Endothelial cell of umbilical vein (primary cell): ENCODE measurements at regions not wholly inside any gene's neighbourhood (a gene's known extent, or its start where the extent isn't known, plus 50 kb on each side); places are given as distances from the start of the nearest gene placed in this dataset.

Experiments
- BruUV-seq: library from RNA; stranded (reverse); fragments of 400-500 nt; replicated peaks from 2 replicates; lab custom pipeline; 2021; lab: Mats Ljungman, UMichigan
- CTCF ChIA-PET: fragments of 300-600, 350-600 bp; sonication (Branson Sonifier 250); formaldehyde crosslinking; loops from one replicate; lab custom pipeline; 2021; ENCODE audit warnings: antibody characterized with exemption, inconsistent platforms; lab: Charles Lee
- POLR2A ChIA-PET: fragments of 300-600, 350-600 bp; sonication (Branson Sonifier 250); formaldehyde crosslinking; loops from one replicate; lab custom pipeline; 2021; ENCODE audit warnings: antibody characterized with exemption, inconsistent platforms; lab: Charles Lee
- DNase-seq: peaks from one replicate; pipeline ENCODE4 v3.0.0-alpha.2; 2011; ENCODE audit warnings: low read depth, low spot score
- FAIRE-seq: peaks from 2 replicates; lab custom pipeline; 2011; peaks lifted over from hg19 to GRCh38; lab: Jason Lieb, UNC
- H2AFZ ChIP-seq: 2 replicates; pipeline ENCODE4 v1.6.0; 2012; ENCODE audit warnings: low read depth, low read length, control low read depth, inconsistent platforms
- H3K27ac ChIP-seq: 2 replicates; pipeline ENCODE4 v1.5.1; 2011; ENCODE audit warnings: low read depth, mild to moderate bottlenecking, control low read depth, low read length, moderate library complexity; ENCODE audit not compliant: insufficient read depth
- H3K27me3 ChIP-seq, 2 experiments: 2 replicates each; pipeline versions ENCODE4 v1.6.0 to v1.6.1; 2011; ENCODE audit warnings: low read length in 2 of 2, mixed read lengths in 1 of 2; ENCODE audit not compliant: control insufficient read depth in 2 of 2, insufficient read depth in 2 of 2
- H3K36me3 ChIP-seq, 2 experiments: 2 replicates in 1 of 2; 3 replicates in 1 of 2; pipeline ENCODE4 v1.5.1; 2011; ENCODE audit warnings: low read length in 2 of 2, mild to moderate bottlenecking in 1 of 2, moderate library complexity in 1 of 2; ENCODE audit not compliant: control insufficient read depth in 2 of 2, insufficient read depth in 2 of 2; ENCODE audit errors: extremely low read depth in 1 of 2
- H3K4me1 ChIP-seq: 3 replicates; pipeline ENCODE4 v1.5.1; 2011; ENCODE audit warnings: mild to moderate bottlenecking, low read length; ENCODE audit not compliant: control insufficient read depth, insufficient read depth; ENCODE audit errors: extremely low read depth
- H3K4me2 ChIP-seq: 2 replicates; pipeline ENCODE4 v1.6.1; 2011; ENCODE audit warnings: low read length, control low read depth, mixed read lengths; ENCODE audit not compliant: insufficient read depth
- H3K4me3 ChIP-seq, 3 experiments: fragments of 200-600 bp in 1 of 3; sonication (generic), shearing (Covaris generic) in 1 of 3; replicated peaks in 1 of 3; 2 replicates each; pipeline ENCODE4 v1.5.1; 2011 to 2016; ENCODE audit warnings: control low read depth in 3 of 3, low read length in 3 of 3, mild to moderate bottlenecking in 2 of 3, inconsistent platforms in 1 of 3, low read depth in 1 of 3, moderate library complexity in 1 of 3; ENCODE audit not compliant: insufficient read depth in 1 of 3
- H3K79me2 ChIP-seq: 2 replicates; pipeline ENCODE4 v1.6.0; 2012; ENCODE audit warnings: low read length, inconsistent platforms; ENCODE audit not compliant: control insufficient read depth, insufficient read depth
- H3K9ac ChIP-seq: replicated peaks from 2 replicates; pipeline ENCODE3; 2011; ENCODE audit warnings: low read length, control low read depth; ENCODE audit not compliant: insufficient read depth; ENCODE audit errors: extremely low read depth
- H3K9me1 ChIP-seq: replicated peaks from 3 replicates; pipeline ENCODE4 v1.6.0; 2011; ENCODE audit warnings: mild to moderate bottlenecking, low read length; ENCODE audit not compliant: control insufficient read depth, insufficient read depth; ENCODE audit errors: extremely low read depth
- H3K9me3 ChIP-seq: replicated peaks from 2 replicates; pipeline ENCODE4 v1.5.1; 2012; ENCODE audit warnings: low read length, inconsistent platforms; ENCODE audit not compliant: control insufficient read depth, insufficient read depth
- H4K20me1 ChIP-seq: replicated peaks from 2 replicates; pipeline ENCODE3; 2011; ENCODE audit warnings: mild to moderate bottlenecking, low read length; ENCODE audit not compliant: control insufficient read depth, insufficient read depth; ENCODE audit errors: extremely low read depth
- EZH2 ChIP-seq: IDR thresholded peaks from 2 replicates; pipeline ENCODE4 v1.6.1; 2012; ENCODE audit warnings: borderline replicate concordance, low read depth, mild to moderate bottlenecking, moderate library complexity, low read length, inconsistent platforms; ENCODE audit not compliant: severe bottlenecking
- FOS ChIP-seq: IDR thresholded peaks from 2 replicates; pipeline ENCODE4 v1.6.1; 2011; ENCODE audit warnings: mild to moderate bottlenecking, low read length, moderate library complexity, borderline replicate concordance; ENCODE audit not compliant: insufficient read depth
- GATA2 ChIP-seq: IDR thresholded peaks from 2 replicates; pipeline ENCODE4 v1.7.0; 2011; ENCODE audit warnings: low read depth, mild to moderate bottlenecking, moderate library complexity, mixed read lengths, low read length; ENCODE audit not compliant: insufficient read length, insufficient read depth
- JUN ChIP-seq: IDR thresholded peaks from 2 replicates; pipeline ENCODE4 v1.6.1; 2011; ENCODE audit warnings: borderline replicate concordance, low read depth; ENCODE audit not compliant: insufficient read length, insufficient read depth
- MYC ChIP-seq: IDR thresholded peaks from one replicate; pipeline ENCODE4 v1.6.1; 2011; ENCODE audit warnings: mild to moderate bottlenecking, low read depth, low read length
- POLR2A ChIP-seq: IDR thresholded peaks from 2 replicates; pipeline ENCODE4 v1.6.1; 2012; ENCODE audit warnings: low read depth, mild to moderate bottlenecking, control low read depth, low read length
- POLR2AphosphoS5 ChIP-seq: IDR thresholded peaks from 2 replicates; pipeline ENCODE4 v1.6.1; 2012; ENCODE audit warnings: low read depth, mild to moderate bottlenecking, control low read depth, low read length, moderate library complexity; ENCODE audit not compliant: insufficient read depth
- dilution Hi-C: fragments of 300-500 bp; cut with MboI; formaldehyde crosslinking; loops from one replicate; pipeline ENCODE4 v1.15.0; 2019; ENCODE audit warnings: low sequenced_read_pairs; ENCODE audit not compliant: extremely low pct_ligation_motif_present
- intact Hi-C: fragments of 100-400 bp; cut with micrococcal nuclease; formaldehyde crosslinking; loops from one replicate; pipeline ENCODE4 v1.10.0; 2022
- TF ChIP-seq, protein P1 (sequence below): IDR thresholded peaks from 2 replicates; pipeline ENCODE4 v1.6.1; 2011; ENCODE audit not compliant: insufficient read depth, insufficient read length
- TF ChIP-seq, protein P2 (sequence below), 2 donors: IDR thresholded peaks; 1 replicate in 1 of 2; 2 replicates in 1 of 2; pipeline ENCODE4 v1.5.1; 2011; ENCODE audit warnings: low read length in 2 of 2, mild to moderate bottlenecking in 2 of 2, moderate library complexity in 2 of 2, control low read depth in 1 of 2, inconsistent platforms in 1 of 2, low read depth in 1 of 2; ENCODE audit not compliant: insufficient read depth in 1 of 2; ENCODE audit errors: extremely low read depth in 1 of 2

- intact Hi-C loops = no loop called here
- H3K9ac ChIP-seq = no peak overlapping the region
- no peaks in the 10 kb centered on the region for H3K79me2 ChIP-seq
- H3K27ac ChIP-seq = no peak overlapping the region
- no peak overlapping the region for H2AFZ ChIP-seq
- H3K4me1 ChIP-seq = no peaks in the 10 kb centered on the region
- H3K9me3 ChIP-seq = no peaks in the 10 kb centered on the region
- no peak overlapping the region for H3K4me2 ChIP-seq
- H3K4me3 ChIP-seq = no peak overlapping the region
- H3K27me3 ChIP-seq = no peaks in the 10 kb centered on the region
- DNase-seq = no peak
- dilution Hi-C loops = no loop called here
- TF ChIP-seq MYC (no peak), GATA2 (no peak), JUN (no peak), FOS (no peak), POLR2A (no peak), EZH2 (no peak), POLR2AphosphoS5 (no peak)
- TF ChIP-seq, protein P1, sequence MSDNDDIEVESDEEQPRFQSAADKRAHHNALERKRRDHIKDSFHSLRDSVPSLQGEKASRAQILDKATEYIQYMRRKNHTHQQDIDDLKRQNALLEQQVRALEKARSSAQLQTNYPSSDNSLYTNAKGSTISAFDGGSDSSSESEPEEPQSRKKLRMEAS = no peak
- TF ChIP-seq, protein P2, sequence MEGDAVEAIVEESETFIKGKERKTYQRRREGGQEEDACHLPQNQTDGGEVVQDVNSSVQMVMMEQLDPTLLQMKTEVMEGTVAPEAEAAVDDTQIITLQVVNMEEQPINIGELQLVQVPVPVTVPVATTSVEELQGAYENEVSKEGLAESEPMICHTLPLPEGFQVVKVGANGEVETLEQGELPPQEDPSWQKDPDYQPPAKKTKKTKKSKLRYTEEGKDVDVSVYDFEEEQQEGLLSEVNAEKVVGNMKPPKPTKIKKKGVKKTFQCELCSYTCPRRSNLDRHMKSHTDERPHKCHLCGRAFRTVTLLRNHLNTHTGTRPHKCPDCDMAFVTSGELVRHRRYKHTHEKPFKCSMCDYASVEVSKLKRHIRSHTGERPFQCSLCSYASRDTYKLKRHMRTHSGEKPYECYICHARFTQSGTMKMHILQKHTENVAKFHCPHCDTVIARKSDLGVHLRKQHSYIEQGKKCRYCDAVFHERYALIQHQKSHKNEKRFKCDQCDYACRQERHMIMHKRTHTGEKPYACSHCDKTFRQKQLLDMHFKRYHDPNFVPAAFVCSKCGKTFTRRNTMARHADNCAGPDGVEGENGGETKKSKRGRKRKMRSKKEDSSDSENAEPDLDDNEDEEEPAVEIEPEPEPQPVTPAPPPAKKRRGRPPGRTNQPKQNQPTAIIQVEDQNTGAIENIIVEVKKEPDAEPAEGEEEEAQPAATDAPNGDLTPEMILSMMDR (IDR thresholded peaks at IDR 0.05; ENCODE audit: extremely low read depth in 1 of 2, insufficient read depth in 1 of 2, low read depth in 1 of 2, low read length in 2 of 2) = no peak
- no peak for FAIRE-seq
- POLR2A ChIA-PET = no interaction called here
- CTCF ChIA-PET = interaction anchor here (1.1 kb wide), 1 partner anchor 18 kb away, joined by 3 read pairs; no protein-coding TSS in a partner anchor
- no peaks in the 10 kb centered on the region for H4K20me1 ChIP-seq
- no TSS peak for BruUV-seq
- no peaks in the 10 kb centered on the region for H3K9me1 ChIP-seq
- no peaks in the 10 kb centered on the region for H3K36me3 ChIP-seq
Measured at GRCh38 chr6:156599366-156599765, 177.8 kb upstream of the ARID1B start.
